ENCODE measurements at regions not wholly inside any gene's neighbourhood (a gene's known extent, or its start where the extent isn't known, plus 50 kb on each side); places are given as distances from the start of the nearest gene placed in this dataset.

GRCh38 chr1:225720937-225721336, 56.7 kb upstream of the SRP9 start:
- TF ChIP-seq CTCF (IDR thresholded peaks at IDR 0.05) (no peak), REST (IDR thresholded peaks at IDR 0.05) (no peak), BHLHE40 (IDR thresholded peaks at IDR 0.05; ENCODE audit: low read depth, low read length) (no peak), ELK1 (IDR thresholded peaks at IDR 0.05; ENCODE audit: low read depth, low read length) (no peak), USF2 (IDR thresholded peaks at IDR 0.05) (no peak), JUN (IDR thresholded peaks at IDR 0.05) (no peak), MAX (IDR thresholded peaks at IDR 0.05) (no peak), HDAC2 (IDR thresholded peaks at IDR 0.05) (no peak), POLR2A (IDR thresholded peaks at IDR 0.05; ENCODE audit: low read length) (no peak), KDM1A (IDR thresholded peaks at IDR 0.05; ENCODE audit: low read depth) (no peak), CHD4 (IDR thresholded peaks at IDR 0.05; ENCODE audit: borderline replicate concordance) (no peak)

Measured in A549 (cell line).